Pancreas (tissue), 10 donors: ENCODE measurements at regions not wholly inside any gene's neighbourhood (a gene's known extent, or its start where the extent isn't known, plus 50 kb on each side); places are given as distances from the start of the nearest gene placed in this dataset.
A peak's percentile ranks its signal among the peaks of the same experiment; 100 is the strongest.
"Not testable (repeated sequence)": the region's sequence is repeated elsewhere in the genome, so short reads cannot be mapped to it uniquely, and the experiment has no call there.

ENCODE experiments used
- ATAC-seq, 4 donors: fragments of 200-7000 bp; cut with Tn5 transposase; one replicate each; pipeline versions ENCODE4 v1.8.0 to v1.9.1; 2020; ENCODE audit warnings: mild to moderate bottlenecking in 4 of 4, moderate library complexity in 4 of 4
- DNase-seq, 6 donors: peaks; one replicate each; pipeline ENCODE4 v3.0.0-alpha.2; 2020
- FAIRE-seq: peaks from 2 replicates; lab custom pipeline; 2012; peaks lifted over from hg19 to GRCh38; lab: Jason Lieb, UNC
- H3K27ac ChIP-seq, 4 donors: fragments of 200-600 bp; sonication (generic); 1 replicate in 3 of 4; 2 replicates in 1 of 4; pipeline versions ENCODE4 v1.5.0 to v1.8.0; 2020
- H3K27me3 ChIP-seq, 4 donors: fragments of 200-600 bp; one replicate each; pipeline ENCODE4 v1.8.0; 2021
- H3K36me3 ChIP-seq, 3 donors: fragments of 200-600 bp; sonication (generic) in 1 of 3; one replicate each; pipeline versions ENCODE4 v1.5.0 to v1.8.0; 2020 to 2021
- H3K4me1 ChIP-seq, 3 donors: fragments of 200-600 bp; one replicate each; pipeline ENCODE4 v1.8.0; 2021
- H3K4me3 ChIP-seq, 4 donors: fragments of 200-600 bp; sonication (generic) in 2 of 4; one replicate each; pipeline versions ENCODE4 v1.5.0 to v1.8.0; 2020 to 2021
- H3K9me3 ChIP-seq, 4 donors: fragments of 200-600 bp; one replicate each; pipeline ENCODE4 v1.8.0; 2021
- WGBS, 2 donors: extraction: QIAGEN DNeasy Blood & Tissue Kit; methylation state at CpG; one replicate each; pipeline ENCODE4 v1.1.7; 2013; 5-methylcytosine and 5-hydroxymethylcytosine counted together
- intact Hi-C, 3 donors: fragments of 100-400 bp; cut with DNase I; formaldehyde crosslinking; loops; one replicate each; pipeline versions ENCODE4 v1.11.1 to v1.14.2; 2022
- TF ChIP-seq, protein P1 (sequence below), 4 donors: fragments of 200-600 bp; sonication (generic) in 3 of 4; IDR thresholded peaks; one replicate each; pipeline versions ENCODE4 v1.5.0 to v1.8.0; 2021; ENCODE audit warnings: antibody characterized with exemption in 4 of 4
- donor health status: healthy with polysubstance abuse.
- donor health status: DM: no; HTN: no; CAD: no; lungs with moderate emphysema.
- donor health status: DM: no; HTN: no; CAD: no.
- donor health status: control.
- donor health status: control.
- donor health status: Bipolar disorder and iron deficiency.
- donor health status: DM: yes; HTN: yes; CAD: no.
- donor health status: DM: no; HTN: no; CAD: no.
- donor health status: DM: no; HTN: no; CAD: no.
- donor health status: DM: yes; HTN: yes; CAD: no.

DNA sequence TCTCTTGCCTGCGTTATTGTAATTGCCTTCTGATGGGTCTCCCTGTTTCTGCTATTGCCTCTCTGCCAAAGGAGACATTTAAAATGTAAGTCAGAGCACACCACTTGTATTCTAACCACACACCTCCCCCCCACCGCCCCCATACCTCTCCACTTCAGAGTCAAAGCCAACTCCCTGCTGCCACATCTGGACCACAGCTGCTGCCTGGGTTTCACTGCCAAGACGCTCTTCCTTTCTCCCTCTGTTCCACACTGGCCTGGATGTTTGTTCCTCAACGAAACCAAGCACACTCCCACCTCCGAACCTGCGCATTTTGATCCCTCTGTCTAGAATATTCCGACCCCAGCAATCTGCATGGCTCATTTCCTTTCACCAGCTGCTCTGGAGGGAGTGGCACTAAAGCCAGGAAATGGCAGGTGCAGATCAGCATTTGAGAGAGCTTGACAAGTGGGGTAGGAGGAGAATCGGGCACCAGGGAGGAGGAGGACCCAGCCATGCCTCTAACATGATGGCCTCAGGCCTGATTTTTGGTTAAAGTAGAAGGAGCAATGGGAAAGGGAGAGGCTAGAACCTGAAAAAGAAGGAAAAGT lies 92.4 kb upstream of the HS3ST2 start:
- no peaks in the 10 kb centered on the region for H3K4me1 ChIP-seq
- H3K9me3 ChIP-seq: no peaks in the 10 kb centered on the region
- ATAC-seq: no peak
- WGBS, 2 donors: 47 to 61% methylated on average over 8 of the region's 8 CpGs
- peaks cover 0 to 4% (median 0%) of the 10 kb centered on the region in 4 donors for H3K27me3 ChIP-seq
- TF ChIP-seq, protein P1, sequence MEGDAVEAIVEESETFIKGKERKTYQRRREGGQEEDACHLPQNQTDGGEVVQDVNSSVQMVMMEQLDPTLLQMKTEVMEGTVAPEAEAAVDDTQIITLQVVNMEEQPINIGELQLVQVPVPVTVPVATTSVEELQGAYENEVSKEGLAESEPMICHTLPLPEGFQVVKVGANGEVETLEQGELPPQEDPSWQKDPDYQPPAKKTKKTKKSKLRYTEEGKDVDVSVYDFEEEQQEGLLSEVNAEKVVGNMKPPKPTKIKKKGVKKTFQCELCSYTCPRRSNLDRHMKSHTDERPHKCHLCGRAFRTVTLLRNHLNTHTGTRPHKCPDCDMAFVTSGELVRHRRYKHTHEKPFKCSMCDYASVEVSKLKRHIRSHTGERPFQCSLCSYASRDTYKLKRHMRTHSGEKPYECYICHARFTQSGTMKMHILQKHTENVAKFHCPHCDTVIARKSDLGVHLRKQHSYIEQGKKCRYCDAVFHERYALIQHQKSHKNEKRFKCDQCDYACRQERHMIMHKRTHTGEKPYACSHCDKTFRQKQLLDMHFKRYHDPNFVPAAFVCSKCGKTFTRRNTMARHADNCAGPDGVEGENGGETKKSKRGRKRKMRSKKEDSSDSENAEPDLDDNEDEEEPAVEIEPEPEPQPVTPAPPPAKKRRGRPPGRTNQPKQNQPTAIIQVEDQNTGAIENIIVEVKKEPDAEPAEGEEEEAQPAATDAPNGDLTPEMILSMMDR (IDR thresholded peaks at IDR 0.05): no peak
- H3K27ac ChIP-seq: no peak overlapping the region
- no peak overlapping the region for H3K4me3 ChIP-seq
- intact Hi-C loops: no loop called here
- FAIRE-seq: no peak
- DNase-seq: no peak
- no peaks in the 10 kb centered on the region for H3K36me3 ChIP-seq

DNA sequence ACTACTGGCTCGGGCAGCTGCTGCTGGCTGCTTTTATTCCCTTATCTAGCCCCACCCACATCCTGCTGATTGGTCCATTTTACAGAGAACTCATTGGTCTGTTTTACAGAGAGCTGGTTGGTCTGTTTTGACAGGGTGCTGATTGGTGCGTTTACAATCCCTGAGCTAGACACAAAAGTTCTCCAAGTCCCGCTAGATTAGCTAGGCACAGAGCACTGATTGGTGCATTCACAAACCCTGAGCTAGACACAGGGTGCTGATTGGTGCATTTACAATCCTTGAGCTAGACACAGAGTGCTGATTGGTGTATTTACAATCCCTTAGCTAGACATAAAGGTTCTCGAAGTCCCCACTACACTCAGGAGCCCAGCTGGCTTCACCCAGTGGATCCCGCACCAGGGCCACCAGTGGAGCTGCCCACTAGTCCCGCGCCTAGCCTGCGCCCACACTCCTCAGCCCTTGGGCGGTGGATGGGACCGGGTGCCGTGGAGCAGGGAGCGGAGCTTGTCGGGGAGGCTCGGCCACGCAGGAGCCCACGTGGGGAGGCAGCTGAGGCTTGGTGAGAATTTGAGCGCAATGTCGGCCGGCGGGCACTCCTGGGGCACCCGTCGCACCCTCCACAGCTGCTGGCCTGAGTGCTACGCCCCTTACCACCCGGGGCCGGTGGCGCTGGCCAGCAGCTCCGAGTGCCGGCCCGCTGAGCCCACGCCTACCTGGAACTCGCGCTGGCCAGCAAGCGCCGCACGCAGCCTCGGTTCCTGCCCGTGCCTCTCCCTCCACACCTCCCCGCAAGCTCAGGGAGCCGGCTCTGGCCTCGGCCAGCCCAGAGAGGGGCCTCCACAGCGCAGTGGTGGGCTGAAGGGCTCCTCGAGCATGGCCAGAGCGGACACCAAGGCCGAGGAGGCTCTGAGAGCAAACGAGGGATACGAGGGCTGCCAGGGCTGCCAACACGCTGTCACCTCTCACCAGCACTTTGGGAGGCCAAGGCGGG lies 91.1 kb upstream of the HS3ST2 start:
- FAIRE-seq, H3K9me3 ChIP-seq, H3K27me3 ChIP-seq, intact Hi-C loops, ATAC-seq, H3K27ac ChIP-seq, H3K36me3 ChIP-seq, H3K4me3 ChIP-seq, H3K4me1 ChIP-seq: not testable (repeated sequence)
- 78 to 83% methylated on average over 48 of the region's 48 CpGs for WGBS, 2 donors
- DNase-seq: peak in 1 of 6 donors; percentile 58

DNA sequence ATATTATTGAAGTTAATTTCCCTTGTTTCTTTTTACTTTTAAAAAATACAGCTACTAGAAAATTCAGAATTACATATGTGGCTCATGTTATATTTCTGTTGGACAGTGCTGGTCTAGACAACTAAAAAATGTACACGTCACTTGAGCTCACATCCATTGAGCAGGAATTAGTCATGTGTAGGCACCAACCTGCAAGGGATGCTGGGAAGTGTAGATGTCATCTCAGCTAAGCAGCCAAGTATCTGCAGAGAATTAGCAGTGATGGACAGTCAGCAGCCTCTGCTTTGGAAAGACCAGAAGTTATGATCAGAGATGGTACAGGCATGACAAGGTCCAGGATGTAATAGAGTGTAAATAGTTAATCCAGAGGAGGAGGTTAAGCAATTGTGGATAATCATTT lies 87.1 kb upstream of the HS3ST2 start:
- TF ChIP-seq, protein P1 (IDR thresholded peaks at IDR 0.05): no peak
- intact Hi-C loops: no loop called here
- 68 to 70% methylated on average over 1 of the region's 1 CpG for WGBS, 2 donors
- H3K9me3 ChIP-seq: no peaks in the 10 kb centered on the region
- H3K4me3 ChIP-seq: no peak overlapping the region
- peaks cover 0 to 4% (median 0%) of the 10 kb centered on the region in 4 donors for H3K27me3 ChIP-seq
- ATAC-seq (no peak), DNase-seq (no peak), FAIRE-seq (no peak)
- no peaks in the 10 kb centered on the region for H3K36me3 ChIP-seq
- no peak overlapping the region for H3K27ac ChIP-seq
- H3K4me1 ChIP-seq: peaks cover 0 to 11% (median 4%) of the 10 kb centered on the region in 3 donors

DNA sequence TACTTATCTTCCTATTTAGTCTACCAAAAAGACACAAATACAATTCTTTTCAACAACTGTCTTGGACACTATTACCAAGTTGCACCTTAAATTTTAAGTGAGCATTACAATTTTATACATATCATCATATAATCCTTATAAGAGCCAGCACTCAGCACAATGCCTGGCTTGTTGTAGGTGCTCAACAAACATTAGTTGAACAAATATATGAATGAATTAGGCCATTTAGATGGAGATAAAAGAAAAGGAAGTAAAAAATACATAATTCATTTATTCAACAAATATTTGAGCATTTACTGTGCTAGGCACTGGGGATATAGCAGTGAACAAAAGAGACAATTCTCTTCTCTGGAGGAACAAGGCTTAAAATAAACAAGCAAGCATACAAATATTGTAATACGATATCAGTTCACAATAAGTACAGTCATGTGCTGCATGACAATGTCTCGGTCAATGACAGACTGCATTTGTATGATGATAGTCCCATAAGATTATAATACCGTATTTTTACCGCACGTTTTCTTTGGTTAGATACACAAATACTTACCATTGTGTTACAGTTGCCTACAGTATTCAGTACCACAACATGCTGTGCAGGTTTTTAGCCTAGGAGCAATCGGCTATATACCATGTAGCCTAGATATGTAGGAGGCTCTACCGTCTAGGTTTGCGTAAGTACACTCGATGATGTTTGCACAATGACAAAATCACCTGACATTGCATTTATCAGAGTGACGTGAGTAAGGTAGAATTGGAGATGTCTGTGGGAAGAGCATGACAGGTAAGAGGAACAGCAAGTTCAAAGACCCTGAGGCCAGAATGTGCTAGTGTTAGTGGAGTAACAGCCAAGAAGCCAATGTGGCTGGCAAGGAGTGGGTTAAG lies 86.4 kb upstream of the HS3ST2 start:
- WGBS, 2 donors: 42 to 48% methylated on average over 10 of the region's 10 CpGs
- peaks cover 0 to 11% (median 4%) of the 10 kb centered on the region in 3 donors for H3K4me1 ChIP-seq
- DNase-seq (no peak), FAIRE-seq (no peak), ATAC-seq (no peak)
- no peaks in the 10 kb centered on the region for H3K9me3 ChIP-seq
- H3K27ac ChIP-seq: no peak overlapping the region
- H3K27me3 ChIP-seq: peaks cover 0 to 4% (median 0%) of the 10 kb centered on the region in 4 donors
- intact Hi-C loops: no loop called here
- no peak overlapping the region for H3K4me3 ChIP-seq
- TF ChIP-seq, protein P1 (IDR thresholded peaks at IDR 0.05): no peak
- H3K36me3 ChIP-seq: no peaks in the 10 kb centered on the region
